Smooth muscle cell (in vitro differentiated cells): ENCODE measurements at regions not wholly inside any gene's neighbourhood (a gene's known extent, or its start where the extent isn't known, plus 50 kb on each side); places are given as distances from the start of the nearest gene placed in this dataset.

ENCODE experiments used
- DNase-seq: peaks from one replicate; lab custom pipeline; 2025; ENCODE audit not compliant: unreplicated experiment; lab: John Stamatoyannopoulos, UW
- H2AFZ ChIP-seq: fragments of 200-600 bp; sonication (generic); 2 replicates; pipeline ENCODE4 v1.6.0; 2016; ENCODE audit warnings: antibody characterized with exemption, low read depth, mild to moderate bottlenecking
- H3F3A ChIP-seq: fragments of 200-600 bp; sonication (generic); 2 replicates; pipeline ENCODE4 v1.6.0; 2017; ENCODE audit warnings: antibody characterized with exemption, low read depth
- H3K27ac ChIP-seq: fragments of 200-600 bp; sonication (generic); 2 replicates; pipeline ENCODE4 v1.5.1; 2016; ENCODE audit warnings: low read depth, mild to moderate bottlenecking
- H3K27me3 ChIP-seq: fragments of 200-600 bp; sonication (generic); 2 replicates; pipeline ENCODE4 v1.6.1; 2016; ENCODE audit warnings: low read depth, mild to moderate bottlenecking
- H3K36me3 ChIP-seq: fragments of 200-600 bp; sonication (generic); 2 replicates; pipeline ENCODE4 v1.5.1; 2016; ENCODE audit warnings: low read depth
- H3K4me1 ChIP-seq: fragments of 200-600 bp; sonication (generic); 2 replicates; pipeline ENCODE4 v1.5.1; 2016; ENCODE audit warnings: low read depth
- H3K4me2 ChIP-seq: fragments of 200-600 bp; sonication (generic); 2 replicates; pipeline ENCODE4 v1.6.0; 2016; ENCODE audit warnings: mild to moderate bottlenecking
- H3K4me3 ChIP-seq: fragments of 200-600 bp; sonication (generic); 2 replicates; pipeline ENCODE4 v1.5.1; 2016; ENCODE audit warnings: mild to moderate bottlenecking
- H3K79me2 ChIP-seq: fragments of 200-600 bp; sonication (generic); 2 replicates; pipeline ENCODE4 v1.6.0; 2016; ENCODE audit warnings: low read depth, mild to moderate bottlenecking
- H3K9ac ChIP-seq: fragments of 200-600 bp; sonication (generic); 2 replicates; pipeline ENCODE4 v1.6.0; 2016; ENCODE audit warnings: low read depth
- H3K9me3 ChIP-seq: fragments of 200-600 bp; sonication (generic); replicated peaks from 2 replicates; pipeline ENCODE4 v1.5.1; 2016; ENCODE audit warnings: low read depth
- H4K20me1 ChIP-seq: fragments of 200-600 bp; sonication (generic); 2 replicates; pipeline ENCODE4 v1.6.0; 2016; ENCODE audit warnings: low read depth
- WGBS: methylation state at CpG from one replicate; pipeline ENCODE4 v1.1.7; 2016; ENCODE audit warnings: low lambda C conversion rate; 5-methylcytosine and 5-hydroxymethylcytosine counted together
- TF ChIP-seq, protein P1 (sequence below): fragments of 200-600 bp; sonication (generic); IDR thresholded peaks from 2 replicates; pipeline ENCODE4 v1.5.1; 2017; ENCODE audit warnings: borderline replicate concordance, mild to moderate bottlenecking, antibody characterized with exemption; ENCODE audit not compliant: insufficient read depth, poor library complexity, severe bottlenecking

- Histone ChIP-seq H4K20me1 (no peaks in the 10 kb centered on the region), H3K9me3 (no peaks in the 10 kb centered on the region), H3K79me2 (no peaks in the 10 kb centered on the region), H3K27me3 (no peaks in the 10 kb centered on the region), H3K4me3 (no peak overlapping the region), H3K4me1 (peaks cover 8% of the 10 kb centered on the region), H3K9ac (no peak overlapping the region), H3F3A (no peaks in the 10 kb centered on the region), H3K36me3 (no peaks in the 10 kb centered on the region), H2AFZ (peak overlapping the region; percentile 22), H3K27ac (peak overlapping the region; percentile 34), H3K4me2 (peak overlapping the region; percentile 18)
- 80% methylated on average over 3 of the region's 3 CpGs for WGBS
- DNase-seq, result no peak
- TF ChIP-seq, protein P1, sequence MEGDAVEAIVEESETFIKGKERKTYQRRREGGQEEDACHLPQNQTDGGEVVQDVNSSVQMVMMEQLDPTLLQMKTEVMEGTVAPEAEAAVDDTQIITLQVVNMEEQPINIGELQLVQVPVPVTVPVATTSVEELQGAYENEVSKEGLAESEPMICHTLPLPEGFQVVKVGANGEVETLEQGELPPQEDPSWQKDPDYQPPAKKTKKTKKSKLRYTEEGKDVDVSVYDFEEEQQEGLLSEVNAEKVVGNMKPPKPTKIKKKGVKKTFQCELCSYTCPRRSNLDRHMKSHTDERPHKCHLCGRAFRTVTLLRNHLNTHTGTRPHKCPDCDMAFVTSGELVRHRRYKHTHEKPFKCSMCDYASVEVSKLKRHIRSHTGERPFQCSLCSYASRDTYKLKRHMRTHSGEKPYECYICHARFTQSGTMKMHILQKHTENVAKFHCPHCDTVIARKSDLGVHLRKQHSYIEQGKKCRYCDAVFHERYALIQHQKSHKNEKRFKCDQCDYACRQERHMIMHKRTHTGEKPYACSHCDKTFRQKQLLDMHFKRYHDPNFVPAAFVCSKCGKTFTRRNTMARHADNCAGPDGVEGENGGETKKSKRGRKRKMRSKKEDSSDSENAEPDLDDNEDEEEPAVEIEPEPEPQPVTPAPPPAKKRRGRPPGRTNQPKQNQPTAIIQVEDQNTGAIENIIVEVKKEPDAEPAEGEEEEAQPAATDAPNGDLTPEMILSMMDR, result no peak
Measured at GRCh38 chr1:59125676-59126320, 171.1 kb upstream of the FGGY start.

DNA sequence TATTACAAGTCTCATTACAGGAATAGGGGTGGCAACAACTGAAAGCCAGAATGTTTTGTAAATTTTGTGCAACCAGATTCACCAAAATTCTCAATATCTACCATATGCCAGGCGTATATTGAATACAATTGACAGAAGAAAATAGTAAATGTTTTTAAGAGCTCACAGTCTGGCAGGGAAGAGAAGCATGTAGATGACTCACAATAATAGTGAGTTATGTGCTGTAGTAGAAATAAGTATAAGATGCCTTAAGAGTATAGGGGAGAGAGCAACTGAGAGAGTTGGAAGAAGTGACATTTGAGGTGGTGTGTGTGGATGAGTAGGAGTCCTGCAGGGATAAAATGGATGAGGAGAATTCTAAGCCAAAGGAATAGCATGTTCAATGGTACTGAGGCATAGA is 170.5 kb upstream of the FGGY start:
- no peak for DNase-seq
- peak overlapping the region; percentile 18 for H3K4me2 ChIP-seq
- H3K4me1 ChIP-seq, result peaks cover 8% of the 10 kb centered on the region
- H3K4me3 ChIP-seq, result no peak overlapping the region
- 93% methylated on average over 1 of the region's 1 CpG for WGBS
- no peaks in the 10 kb centered on the region for H3K36me3 ChIP-seq
- no peaks in the 10 kb centered on the region for H3K27me3 ChIP-seq
- peak overlapping the region; percentile 34 for H3K27ac ChIP-seq
- no peaks in the 10 kb centered on the region for H4K20me1 ChIP-seq
- peak overlapping the region; percentile 22 for H2AFZ ChIP-seq
- H3K9me3 ChIP-seq, result no peaks in the 10 kb centered on the region
- H3F3A ChIP-seq, result no peaks in the 10 kb centered on the region
- H3K79me2 ChIP-seq, result no peaks in the 10 kb centered on the region
- TF ChIP-seq, protein P1, result no peak
- no peak overlapping the region for H3K9ac ChIP-seq

DNA sequence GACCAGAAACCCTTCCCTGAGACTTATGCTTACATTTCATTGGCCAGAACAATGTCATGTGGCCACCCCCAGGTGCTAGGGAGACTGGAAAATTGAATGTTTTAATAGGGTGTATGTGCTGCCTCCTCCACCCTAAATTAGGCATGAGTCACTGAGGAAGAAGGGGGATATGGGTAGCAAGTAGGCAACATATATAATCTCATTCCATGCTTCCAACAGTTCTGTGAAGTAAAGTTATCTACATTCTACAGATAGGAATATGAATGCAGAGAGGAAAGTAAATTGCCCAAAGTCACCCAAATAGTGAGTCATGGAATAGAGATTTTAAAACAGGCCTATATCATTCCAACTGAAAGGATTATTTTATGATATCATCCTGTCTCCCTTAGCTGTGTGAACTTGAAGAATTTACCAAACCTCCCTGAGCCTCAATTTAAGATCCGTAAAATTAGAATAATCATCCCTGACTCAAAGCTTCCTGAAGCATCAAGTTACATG is 168.6 kb upstream of the FGGY start:
- no peak for DNase-seq
- Histone ChIP-seq H3K36me3 (no peaks in the 10 kb centered on the region), H3K79me2 (no peaks in the 10 kb centered on the region), H3K27ac (peak overlapping the region; percentile 24), H3K9me3 (no peaks in the 10 kb centered on the region), H3K4me3 (no peak overlapping the region), H3F3A (no peaks in the 10 kb centered on the region), H4K20me1 (no peaks in the 10 kb centered on the region), H3K4me2 (no peak overlapping the region), H2AFZ (no peak overlapping the region), H3K27me3 (no peaks in the 10 kb centered on the region), H3K9ac (no peak overlapping the region), H3K4me1 (peaks cover 8% of the 10 kb centered on the region)
- TF ChIP-seq, protein P1, result no peak
- 64% methylated on average over 1 of the region's 1 CpG for WGBS

GRCh38 chr1:59128784-59129227 is 168.1 kb upstream of the FGGY start:
- Histone ChIP-seq H3K79me2 (no peaks in the 10 kb centered on the region), H3K9me3 (no peaks in the 10 kb centered on the region), H3K4me1 (peaks cover 8% of the 10 kb centered on the region), H3K4me3 (no peak overlapping the region), H3K4me2 (peak overlapping the region; percentile 35), H3K36me3 (no peaks in the 10 kb centered on the region), H3K27me3 (no peaks in the 10 kb centered on the region), H3K27ac (no peak overlapping the region), H3K9ac (no peak overlapping the region), H2AFZ (no peak overlapping the region), H3F3A (no peaks in the 10 kb centered on the region), H4K20me1 (no peaks in the 10 kb centered on the region)
- WGBS, result 78% methylated on average over 4 of the region's 4 CpGs
- TF ChIP-seq, protein P1, result no peak
- DNase-seq, result no peak
